Suprapubic skin (tissue), 4 donors: ENCODE measurements at regions not wholly inside any gene's neighbourhood (a gene's known extent, or its start where the extent isn't known, plus 50 kb on each side); places are given as distances from the start of the nearest gene placed in this dataset.

Experiments used
- DNase-seq, 2 donors: peaks; one replicate each; pipeline ENCODE4 v3.0.0-alpha.2; 2019; ENCODE audit warnings: low spot score in 2 of 2
- H3K27ac ChIP-seq: fragments of 200-600 bp; sonication (generic); one replicate; pipeline ENCODE4 v1.5.1; 2019
- H3K27me3 ChIP-seq: fragments of 200-600 bp; sonication (generic); one replicate; pipeline ENCODE4 v1.5.1; 2019
- H3K36me3 ChIP-seq: fragments of 200-600 bp; sonication (generic); one replicate; pipeline ENCODE4 v1.5.1; 2019
- H3K4me1 ChIP-seq: fragments of 200-600 bp; sonication (generic); one replicate; pipeline ENCODE4 v1.5.1; 2019
- H3K4me3 ChIP-seq: fragments of 200-600 bp; sonication (generic); one replicate; pipeline ENCODE4 v1.5.1; 2019; ENCODE audit warnings: mild to moderate bottlenecking
- H3K9me3 ChIP-seq: fragments of 200-600 bp; sonication (generic); one replicate; pipeline ENCODE4 v1.5.1; 2019
- EP300 ChIP-seq: sonication (generic); formaldehyde crosslinking; IDR thresholded peaks from one replicate; pipeline ENCODE4 v1.6.1; 2017; ENCODE audit warnings: antibody characterized with exemption
- POLR2A ChIP-seq, 2 donors: fragments of 450-650 bp; IDR thresholded peaks; one replicate each; pipeline ENCODE4 v1.6.1; 2017; ENCODE audit warnings: antibody characterized with exemption in 2 of 2, mild to moderate bottlenecking in 2 of 2, moderate library complexity in 2 of 2
- POLR2AphosphoS5 ChIP-seq, 3 donors: sonication (generic); formaldehyde crosslinking; IDR thresholded peaks; one replicate each; pipeline ENCODE4 v1.6.1; 2017; ENCODE audit warnings: antibody characterized with exemption in 3 of 3
- WGBS: methylation state at CpG from one replicate; pipeline ENCODE4 v1.1.5; 2018; 5-methylcytosine and 5-hydroxymethylcytosine counted together
- TF ChIP-seq, protein P1 (sequence below), 2 donors: fragments of 200-600 bp in 1 of 2; fragments of 450-650 bp in 1 of 2; sonication (generic) in 1 of 2; IDR thresholded peaks; one replicate each; pipeline ENCODE4 v1.5.1; 2016 to 2019; ENCODE audit warnings: antibody characterized with exemption in 2 of 2, mild to moderate bottlenecking in 1 of 2, moderate library complexity in 1 of 2

GRCh38 chr3:72397586-72397985, 450.7 kb downstream of the SHQ1 start:
- TF ChIP-seq POLR2A (IDR thresholded peaks at IDR 0.05) (no peak), POLR2AphosphoS5 (IDR thresholded peaks at IDR 0.05) (no peak), EP300 (no peak)
- TF ChIP-seq, protein P1, sequence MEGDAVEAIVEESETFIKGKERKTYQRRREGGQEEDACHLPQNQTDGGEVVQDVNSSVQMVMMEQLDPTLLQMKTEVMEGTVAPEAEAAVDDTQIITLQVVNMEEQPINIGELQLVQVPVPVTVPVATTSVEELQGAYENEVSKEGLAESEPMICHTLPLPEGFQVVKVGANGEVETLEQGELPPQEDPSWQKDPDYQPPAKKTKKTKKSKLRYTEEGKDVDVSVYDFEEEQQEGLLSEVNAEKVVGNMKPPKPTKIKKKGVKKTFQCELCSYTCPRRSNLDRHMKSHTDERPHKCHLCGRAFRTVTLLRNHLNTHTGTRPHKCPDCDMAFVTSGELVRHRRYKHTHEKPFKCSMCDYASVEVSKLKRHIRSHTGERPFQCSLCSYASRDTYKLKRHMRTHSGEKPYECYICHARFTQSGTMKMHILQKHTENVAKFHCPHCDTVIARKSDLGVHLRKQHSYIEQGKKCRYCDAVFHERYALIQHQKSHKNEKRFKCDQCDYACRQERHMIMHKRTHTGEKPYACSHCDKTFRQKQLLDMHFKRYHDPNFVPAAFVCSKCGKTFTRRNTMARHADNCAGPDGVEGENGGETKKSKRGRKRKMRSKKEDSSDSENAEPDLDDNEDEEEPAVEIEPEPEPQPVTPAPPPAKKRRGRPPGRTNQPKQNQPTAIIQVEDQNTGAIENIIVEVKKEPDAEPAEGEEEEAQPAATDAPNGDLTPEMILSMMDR (IDR thresholded peaks at IDR 0.05), result no peak
- Histone ChIP-seq H3K4me3 (no peak overlapping the region), H3K27me3 (no peaks in the 10 kb centered on the region), H3K27ac (no peak overlapping the region), H3K36me3 (no peaks in the 10 kb centered on the region), H3K9me3 (no peaks in the 10 kb centered on the region), H3K4me1 (peaks cover 5% of the 10 kb centered on the region)
- DNase-seq, result no peak
- WGBS, result 76% methylated on average over 2 of the region's 2 CpGs

GRCh38 chr3:72396899-72397298, 451.3 kb downstream of the SHQ1 start:
- Histone ChIP-seq H3K36me3 (no peaks in the 10 kb centered on the region), H3K27ac (no peak overlapping the region), H3K9me3 (no peaks in the 10 kb centered on the region), H3K4me3 (no peak overlapping the region), H3K27me3 (no peaks in the 10 kb centered on the region), H3K4me1 (peaks cover 9% of the 10 kb centered on the region)
- no peak for DNase-seq
- no peak for TF ChIP-seq EP300
- TF ChIP-seq, protein P1 (IDR thresholded peaks at IDR 0.05), result no peak
- TF ChIP-seq POLR2AphosphoS5 (IDR thresholded peaks at IDR 0.05), result no peak
- TF ChIP-seq POLR2A (IDR thresholded peaks at IDR 0.05), result no peak
- WGBS, result 87% methylated on average over 7 of the region's 7 CpGs

- WGBS, result 49% methylated on average over 3 of the region's 3 CpGs
- H3K27me3 ChIP-seq, result no peaks in the 10 kb centered on the region
- H3K27ac ChIP-seq, result no peak overlapping the region
- TF ChIP-seq, protein P1 (IDR thresholded peaks at IDR 0.05), result no peak
- TF ChIP-seq EP300 (no peak), POLR2A (IDR thresholded peaks at IDR 0.05) (no peak), POLR2AphosphoS5 (IDR thresholded peaks at IDR 0.05) (no peak)
- no peak overlapping the region for H3K4me3 ChIP-seq
- H3K9me3 ChIP-seq, result no peaks in the 10 kb centered on the region
- no peak for DNase-seq
- no peaks in the 10 kb centered on the region for H3K36me3 ChIP-seq
- peaks cover 17% of the 10 kb centered on the region for H3K4me1 ChIP-seq
Measured at GRCh38 chr3:72395776-72396311, 452.4 kb downstream of the SHQ1 start.

- TF ChIP-seq POLR2AphosphoS5 (IDR thresholded peaks at IDR 0.05) (no peak), EP300 (no peak), POLR2A (IDR thresholded peaks at IDR 0.05) (no peak)
- TF ChIP-seq, protein P1 (IDR thresholded peaks at IDR 0.05), result no peak
- Histone ChIP-seq H3K36me3 (no peaks in the 10 kb centered on the region), H3K9me3 (no peaks in the 10 kb centered on the region), H3K27ac (no peak overlapping the region), H3K4me3 (no peak overlapping the region), H3K4me1 (peaks cover 11% of the 10 kb centered on the region), H3K27me3 (no peaks in the 10 kb centered on the region)
- no peak for DNase-seq
- 95% methylated on average over 2 of the region's 2 CpGs for WGBS
Measured at GRCh38 chr3:72393455-72393854, 454.8 kb downstream of the SHQ1 start.

- peaks cover 11% of the 10 kb centered on the region for H3K4me1 ChIP-seq
- no peak overlapping the region for H3K27ac ChIP-seq
- DNase-seq, result no peak
- TF ChIP-seq POLR2A (IDR thresholded peaks at IDR 0.05) (no peak), EP300 (no peak), POLR2AphosphoS5 (IDR thresholded peaks at IDR 0.05) (no peak)
- TF ChIP-seq, protein P1 (IDR thresholded peaks at IDR 0.05), result no peak
- no peak overlapping the region for H3K4me3 ChIP-seq
- H3K9me3 ChIP-seq, result no peaks in the 10 kb centered on the region
- no peaks in the 10 kb centered on the region for H3K27me3 ChIP-seq
- 78% methylated on average over 2 of the region's 2 CpGs for WGBS
- no peaks in the 10 kb centered on the region for H3K36me3 ChIP-seq
Measured at GRCh38 chr3:72391659-72392058, 456.6 kb downstream of the SHQ1 start.
